ENCODE measurements at regions not wholly inside any gene's neighbourhood (a gene's known extent, or its start where the extent isn't known, plus 50 kb on each side); places are given as distances from the start of the nearest gene placed in this dataset.

DNA sequence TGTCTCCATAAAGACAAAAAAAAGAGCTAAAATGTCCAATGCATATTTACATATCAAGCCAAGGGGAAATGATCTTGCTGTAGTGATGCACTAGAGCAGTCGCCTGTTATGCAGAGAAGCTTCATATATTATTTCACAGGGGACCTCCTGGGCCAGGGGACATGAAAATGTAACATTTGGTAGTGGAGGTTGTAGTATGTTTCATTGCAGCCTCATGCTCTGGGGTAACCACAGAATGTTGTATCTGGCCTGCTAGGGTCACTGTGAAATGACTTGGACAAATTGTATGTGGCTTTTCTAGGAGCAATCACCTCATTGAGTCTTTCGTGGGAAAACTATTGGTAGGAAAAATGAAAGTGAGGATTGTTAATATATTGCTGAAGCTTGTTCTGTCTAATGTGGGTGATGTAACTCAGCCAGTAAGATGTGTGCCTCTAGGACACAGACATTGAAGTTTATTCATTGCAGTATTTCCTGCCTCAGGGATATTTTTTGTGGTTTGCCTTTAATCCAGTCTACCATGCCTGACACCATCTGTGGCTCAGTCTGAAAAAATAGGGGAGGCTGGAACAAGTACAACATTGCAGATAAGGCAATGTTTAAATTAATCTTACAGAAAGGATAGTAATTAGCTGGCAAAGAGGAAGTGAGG is 430.8 kb upstream of the TNC start:
- H3K4me1 ChIP-seq (ENCODE audit: low read length): no peaks in the 10 kb centered on the region
- H3K27me3 ChIP-seq (replicated peaks; ENCODE audit: insufficient read depth, low read length): no peaks in the 10 kb centered on the region
- TF ChIP-seq CTCF (IDR thresholded peaks at IDR 0.05; ENCODE audit: low read length): no peak
- H3K9me3 ChIP-seq (replicated peaks; ENCODE audit: insufficient read depth, low read length): no peaks in the 10 kb centered on the region
- no peak overlapping the region for H3K4me2 ChIP-seq (ENCODE audit: low read depth, low read length)
- DNase-seq: no peak
- H3K4me3 ChIP-seq (ENCODE audit: low read length): no peak overlapping the region
- no peaks in the 10 kb centered on the region for H3K9me2 ChIP-seq (replicated peaks; ENCODE audit: insufficient read depth, low read length)
- H2AFZ ChIP-seq (ENCODE audit: low read length): no peak overlapping the region
- no peaks in the 10 kb centered on the region for H3K36me3 ChIP-seq (replicated peaks; ENCODE audit: insufficient read depth, low read length)
- no peaks in the 10 kb centered on the region for H4K20me1 ChIP-seq (ENCODE audit: insufficient read depth, low read length)
- H3K27ac ChIP-seq (ENCODE audit: low read length): no peak overlapping the region
- no peaks in the 10 kb centered on the region for H3K79me2 ChIP-seq (ENCODE audit: low read length)
- no peaks in the 10 kb centered on the region for H3F3A ChIP-seq (ENCODE audit: insufficient read depth, low read length)
- no peak overlapping the region for H3K9ac ChIP-seq (ENCODE audit: low read length)

DNA sequence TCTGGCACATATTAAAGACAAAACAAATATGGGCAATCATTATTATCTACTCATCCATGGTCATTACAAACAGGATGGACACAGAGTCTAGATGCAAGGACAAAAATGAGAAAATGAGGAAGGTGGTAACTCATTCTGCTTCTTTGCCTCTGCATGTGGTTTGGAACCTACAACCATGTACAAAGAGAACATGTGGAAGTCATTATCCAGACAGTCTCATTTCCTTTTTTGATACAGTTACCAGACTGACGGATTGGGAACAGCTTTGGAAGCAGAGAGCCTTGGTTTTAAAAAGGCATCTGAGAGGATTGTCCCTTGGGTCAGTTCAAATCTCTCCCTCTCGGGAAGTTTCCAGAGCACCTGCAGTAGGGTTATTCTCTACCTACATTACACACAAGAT is 433.4 kb upstream of the TNC start:
- TF ChIP-seq CTCF (IDR thresholded peaks at IDR 0.05; ENCODE audit: low read length): no peak
- no peak for TF ChIP-seq EZH2phosphoT487 (IDR thresholded peaks at IDR 0.05; ENCODE audit: low read length)
- no peak for TF ChIP-seq EZH2 (optimal IDR thresholded peaks at IDR 0.05; ENCODE audit: low read depth, low read length)
- H2AFZ ChIP-seq (ENCODE audit: low read length): no peak overlapping the region

DNA sequence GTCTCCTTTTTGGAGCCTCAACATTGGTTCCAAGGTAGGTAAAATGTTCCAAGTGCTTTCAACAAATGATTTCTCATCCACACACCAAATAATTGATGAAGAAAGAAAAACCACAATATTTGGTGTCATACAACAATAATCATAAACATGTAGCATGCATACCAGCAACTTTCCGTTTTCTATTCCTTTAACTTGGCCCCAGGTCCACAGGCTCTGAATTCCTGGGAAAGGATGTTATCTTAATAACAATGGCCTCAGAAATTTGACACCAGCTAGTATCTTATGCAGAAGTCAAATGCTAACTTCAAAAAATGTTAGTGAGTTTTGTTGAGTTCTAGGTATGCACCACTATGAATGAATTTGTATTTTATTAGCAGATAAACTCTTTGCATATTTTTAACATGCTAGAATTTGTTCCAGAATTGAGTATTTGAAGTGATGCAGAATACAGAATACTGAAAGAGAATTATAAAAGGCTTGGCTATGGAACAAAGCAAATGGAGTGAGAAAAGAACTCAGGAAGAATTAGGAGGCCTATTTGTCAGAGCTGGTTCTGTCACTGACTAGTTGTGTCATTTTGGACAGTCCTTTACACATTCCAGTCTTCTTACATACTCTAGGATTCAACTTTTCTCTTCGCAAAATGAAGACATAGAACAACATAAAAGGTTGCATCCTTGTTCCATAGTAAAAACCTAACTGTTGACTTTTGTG is 435.3 kb upstream of the TNC start:
- Histone ChIP-seq H3K27ac (ENCODE audit: low read length) (no peak overlapping the region), H3K4me3 (ENCODE audit: low read length) (no peak overlapping the region), H3K9ac (ENCODE audit: low read length) (no peak overlapping the region), H3K9me2 (replicated peaks; ENCODE audit: insufficient read depth, low read length) (no peaks in the 10 kb centered on the region), H3F3A (ENCODE audit: insufficient read depth, low read length) (no peaks in the 10 kb centered on the region), H2AFZ (ENCODE audit: low read length) (no peak overlapping the region), H3K9me3 (replicated peaks; ENCODE audit: insufficient read depth, low read length) (no peaks in the 10 kb centered on the region), H3K4me1 (ENCODE audit: low read length) (no peaks in the 10 kb centered on the region), H3K79me2 (ENCODE audit: low read length) (no peaks in the 10 kb centered on the region), H3K27me3 (replicated peaks; ENCODE audit: insufficient read depth, low read length) (no peaks in the 10 kb centered on the region), H3K4me2 (ENCODE audit: low read depth, low read length) (no peak overlapping the region), H3K36me3 (replicated peaks; ENCODE audit: insufficient read depth, low read length) (no peaks in the 10 kb centered on the region), H4K20me1 (ENCODE audit: insufficient read depth, low read length) (no peaks in the 10 kb centered on the region)
- TF ChIP-seq CTCF (IDR thresholded peaks at IDR 0.05; ENCODE audit: low read length) (no peak), EZH2phosphoT487 (IDR thresholded peaks at IDR 0.05; ENCODE audit: low read length) (no peak), EZH2 (optimal IDR thresholded peaks at IDR 0.05; ENCODE audit: low read depth, low read length) (no peak)
- no peak for DNase-seq

More for the DNA sequence above, 433.4 kb upstream of the TNC start:
- DNase-seq: no peak
- Histone ChIP-seq H3F3A (ENCODE audit: insufficient read depth, low read length) (no peaks in the 10 kb centered on the region), H3K27me3 (replicated peaks; ENCODE audit: insufficient read depth, low read length) (no peaks in the 10 kb centered on the region), H3K4me3 (ENCODE audit: low read length) (no peak overlapping the region), H3K4me2 (ENCODE audit: low read depth, low read length) (no peak overlapping the region), H4K20me1 (ENCODE audit: insufficient read depth, low read length) (no peaks in the 10 kb centered on the region), H3K9me3 (replicated peaks; ENCODE audit: insufficient read depth, low read length) (no peaks in the 10 kb centered on the region), H3K27ac (ENCODE audit: low read length) (no peak overlapping the region), H3K9me2 (replicated peaks; ENCODE audit: insufficient read depth, low read length) (no peaks in the 10 kb centered on the region), H3K9ac (ENCODE audit: low read length) (no peak overlapping the region), H3K36me3 (replicated peaks; ENCODE audit: insufficient read depth, low read length) (no peaks in the 10 kb centered on the region), H3K79me2 (ENCODE audit: low read length) (no peaks in the 10 kb centered on the region), H3K4me1 (ENCODE audit: low read length) (no peaks in the 10 kb centered on the region)
